ENCODE measurements at regions not wholly inside any gene's neighbourhood (a gene's known extent, or its start where the extent isn't known, plus 50 kb on each side); places are given as distances from the start of the nearest gene placed in this dataset.

GRCh38 chr17:73718362-73718761, 74.1 kb upstream of the SDK2 start:
- TF ChIP-seq CTCF (IDR thresholded peaks at IDR 0.05), result no peak
- no peak for TF ChIP-seq POLR2AphosphoS5 (IDR thresholded peaks at IDR 0.05)
- no peak for TF ChIP-seq POLR2A (IDR thresholded peaks at IDR 0.05)

Measured in transverse colon (tissue), 4 donors.